GM12801 (cell line): ENCODE measurements at regions not wholly inside any gene's neighbourhood (a gene's known extent, or its start where the extent isn't known, plus 50 kb on each side); places are given as distances from the start of the nearest gene placed in this dataset.

Experiments used
- TF ChIP-seq, protein P1 (sequence below): IDR thresholded peaks from one replicate; pipeline ENCODE4 v1.5.1; 2011; ENCODE audit warnings: control low read depth; ENCODE audit not compliant: insufficient read length; ENCODE audit errors: extremely low read depth

DNA sequence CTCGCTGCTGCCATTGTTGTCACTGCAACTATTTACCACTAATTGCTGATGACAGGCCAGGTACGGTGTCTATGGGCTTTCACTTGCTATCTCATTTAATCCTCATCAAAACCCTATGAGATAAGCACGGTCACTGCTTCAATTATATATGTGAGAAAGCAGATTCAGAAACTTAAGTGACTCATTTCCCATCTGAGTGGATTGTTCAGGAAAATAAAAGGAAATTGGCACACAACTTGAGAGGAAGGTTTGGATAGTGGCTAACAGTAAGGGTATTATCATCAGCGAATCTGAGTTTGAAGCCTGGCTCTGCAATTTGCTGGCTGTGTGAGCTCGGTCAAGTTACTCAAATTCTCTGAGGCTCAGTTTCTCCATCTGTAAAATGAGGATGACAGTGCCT, 196.0 kb downstream of the KCNS3 start:
- TF ChIP-seq, protein P1, sequence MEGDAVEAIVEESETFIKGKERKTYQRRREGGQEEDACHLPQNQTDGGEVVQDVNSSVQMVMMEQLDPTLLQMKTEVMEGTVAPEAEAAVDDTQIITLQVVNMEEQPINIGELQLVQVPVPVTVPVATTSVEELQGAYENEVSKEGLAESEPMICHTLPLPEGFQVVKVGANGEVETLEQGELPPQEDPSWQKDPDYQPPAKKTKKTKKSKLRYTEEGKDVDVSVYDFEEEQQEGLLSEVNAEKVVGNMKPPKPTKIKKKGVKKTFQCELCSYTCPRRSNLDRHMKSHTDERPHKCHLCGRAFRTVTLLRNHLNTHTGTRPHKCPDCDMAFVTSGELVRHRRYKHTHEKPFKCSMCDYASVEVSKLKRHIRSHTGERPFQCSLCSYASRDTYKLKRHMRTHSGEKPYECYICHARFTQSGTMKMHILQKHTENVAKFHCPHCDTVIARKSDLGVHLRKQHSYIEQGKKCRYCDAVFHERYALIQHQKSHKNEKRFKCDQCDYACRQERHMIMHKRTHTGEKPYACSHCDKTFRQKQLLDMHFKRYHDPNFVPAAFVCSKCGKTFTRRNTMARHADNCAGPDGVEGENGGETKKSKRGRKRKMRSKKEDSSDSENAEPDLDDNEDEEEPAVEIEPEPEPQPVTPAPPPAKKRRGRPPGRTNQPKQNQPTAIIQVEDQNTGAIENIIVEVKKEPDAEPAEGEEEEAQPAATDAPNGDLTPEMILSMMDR = no peak

DNA sequence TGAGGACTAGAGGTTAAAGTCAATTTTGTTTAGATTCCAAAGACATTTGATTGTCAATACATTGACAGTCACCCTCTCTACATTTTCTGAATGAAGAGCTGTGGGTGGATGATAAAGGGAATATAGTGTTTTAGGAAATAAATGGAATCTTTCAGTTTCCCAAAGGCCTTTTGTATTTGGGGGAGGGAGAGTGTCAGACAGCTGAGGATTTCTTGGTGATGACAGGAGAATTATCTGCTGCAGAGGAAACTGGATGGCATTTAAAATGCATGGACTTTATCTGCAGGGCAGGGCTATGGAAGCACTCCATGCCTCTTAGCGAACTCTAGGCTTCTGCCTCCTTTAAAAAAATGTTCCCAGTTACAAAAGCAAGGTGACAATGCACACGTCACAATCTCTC, 195.1 kb downstream of the KCNS3 start:
- TF ChIP-seq, protein P1 = no peak

DNA sequence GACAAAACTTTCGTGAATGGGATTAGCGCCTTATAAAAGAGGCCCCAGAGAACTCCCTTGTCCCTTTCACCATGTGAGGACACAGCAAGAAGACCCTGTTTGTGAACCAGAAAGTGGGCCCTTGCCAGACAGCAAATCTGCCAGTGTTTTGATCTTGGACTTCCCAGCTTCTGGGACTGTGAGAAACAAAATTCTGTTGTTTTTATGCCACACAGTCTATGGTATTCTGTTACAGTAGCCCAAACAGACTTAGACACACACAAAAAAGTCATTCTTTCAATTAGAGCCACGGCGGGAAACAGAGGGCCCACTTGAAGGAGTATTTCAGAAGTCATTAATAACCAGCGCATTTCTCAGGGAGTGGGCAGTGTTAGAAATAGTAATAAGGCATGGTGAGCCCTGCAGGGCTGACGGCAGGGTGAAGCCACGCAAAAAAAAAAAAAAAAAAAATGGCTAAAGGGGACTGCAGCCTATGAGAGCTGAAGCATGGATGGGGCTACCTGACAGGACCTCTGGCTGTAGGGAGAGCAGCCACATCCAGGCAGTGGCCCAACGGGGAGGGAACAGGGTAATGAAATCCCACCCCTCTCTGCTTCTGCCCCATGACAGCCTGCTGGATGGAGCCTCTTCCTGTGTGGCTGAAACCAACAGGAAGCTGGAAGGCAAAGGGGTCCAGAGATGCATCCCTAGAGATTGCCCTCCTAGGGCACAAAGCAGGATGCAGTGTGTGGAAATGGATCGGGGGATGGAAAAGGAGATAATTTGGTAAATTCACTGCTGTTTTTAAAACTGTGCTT, 189.3 kb downstream of the KCNS3 start:
- TF ChIP-seq, protein P1 = no peak

DNA sequence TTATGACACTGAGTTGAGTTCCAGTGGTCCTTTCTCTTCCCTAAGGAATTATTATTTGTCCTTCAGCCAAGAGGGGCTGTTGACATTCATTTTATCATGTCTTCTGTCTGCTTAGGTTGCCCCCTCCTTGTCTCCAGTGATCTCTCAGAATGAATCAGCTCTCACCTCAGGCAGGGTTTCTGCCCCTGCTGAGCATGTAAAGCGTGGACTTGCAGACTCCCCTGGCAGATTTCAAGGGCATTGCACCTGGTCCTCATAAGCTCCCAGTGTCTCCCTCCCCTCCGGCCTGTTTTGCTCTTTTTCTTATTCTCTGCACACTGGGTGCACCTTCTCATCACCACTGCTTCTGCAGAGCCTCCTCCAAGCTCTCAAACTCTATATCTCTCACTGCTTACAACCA, 188.4 kb downstream of the KCNS3 start:
- TF ChIP-seq, protein P1 = no peak

DNA sequence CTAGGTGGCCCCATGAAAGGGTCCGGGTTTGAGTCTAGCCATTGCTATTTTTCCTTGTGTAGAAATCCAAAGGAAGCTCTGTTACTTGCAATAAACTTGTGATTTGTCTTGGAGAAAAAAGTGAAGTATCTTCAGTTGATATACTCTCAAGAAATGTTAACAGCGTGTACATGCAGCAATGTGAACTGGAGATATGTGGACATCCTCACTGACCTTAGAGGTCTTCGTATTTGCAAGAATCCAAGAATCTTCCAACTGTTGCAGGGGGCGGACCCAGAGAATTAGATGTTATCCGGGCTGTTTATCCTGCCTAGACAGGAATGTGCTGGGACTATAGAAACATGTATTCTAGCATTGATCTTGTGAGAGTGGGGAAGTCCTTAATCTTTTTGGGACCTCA, 187.6 kb downstream of the KCNS3 start:
- TF ChIP-seq, protein P1 = no peak

DNA sequence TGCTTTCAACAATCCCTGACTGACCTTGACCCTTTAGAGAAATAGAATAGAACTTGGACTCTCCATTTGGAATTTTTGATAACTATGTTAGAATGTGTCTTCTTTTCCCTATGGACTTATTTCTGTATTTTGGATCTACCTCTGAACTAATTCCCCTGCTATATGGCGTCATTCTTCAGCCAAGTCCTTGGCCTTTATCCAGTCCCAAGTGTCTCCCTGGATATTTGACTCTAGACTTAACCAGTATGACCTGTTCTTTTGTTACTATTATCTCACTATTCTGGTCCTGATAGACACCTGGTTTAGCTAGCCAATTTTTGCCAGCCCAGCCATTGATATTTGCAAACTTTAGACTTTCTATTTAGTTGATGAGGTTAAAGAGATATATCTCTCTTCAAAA, 186.8 kb downstream of the KCNS3 start:
- TF ChIP-seq, protein P1 = no peak

DNA sequence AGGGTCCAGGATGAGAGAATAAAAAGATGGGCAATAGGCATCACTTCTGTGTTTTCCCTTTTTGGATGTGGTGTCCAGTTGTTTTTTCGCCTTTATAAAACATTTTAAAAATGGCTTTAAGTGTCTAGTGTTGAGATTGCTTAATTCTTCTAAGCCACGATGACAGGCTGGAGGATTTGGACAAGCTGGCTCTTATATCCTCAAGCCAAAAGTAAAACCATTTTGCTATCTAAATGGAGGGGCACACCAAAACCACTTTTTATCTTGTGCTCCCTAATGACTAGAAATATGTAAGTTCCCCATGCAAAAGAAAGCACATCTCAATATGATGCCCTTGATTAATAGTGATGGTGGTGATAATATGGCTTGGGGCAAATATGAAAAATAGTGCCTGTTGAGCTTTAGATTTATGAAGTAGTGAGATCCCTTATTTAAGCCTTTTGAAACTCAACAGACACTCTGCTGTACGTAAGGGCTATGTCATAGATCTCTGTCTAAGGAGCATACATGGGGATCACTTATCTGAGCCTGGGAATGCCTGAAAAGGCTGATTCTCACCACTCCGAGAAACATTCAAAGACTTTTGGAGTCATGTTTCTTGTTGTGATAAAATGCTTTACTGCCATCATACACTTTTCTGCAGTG, 185.5 kb downstream of the KCNS3 start:
- TF ChIP-seq, protein P1 = no peak
